HUES6 (cell line): ENCODE measurements at regions not wholly inside any gene's neighbourhood (a gene's known extent, or its start where the extent isn't known, plus 50 kb on each side); places are given as distances from the start of the nearest gene placed in this dataset.

Source experiments
- H3K27ac ChIP-seq: 2 replicates; pipeline ENCODE4 v1.7.0; 2013; ENCODE audit warnings: low read depth, mild to moderate bottlenecking, low read length, inconsistent platforms
- H3K27me3 ChIP-seq: 2 replicates; pipeline ENCODE4 v1.6.1; 2013; ENCODE audit warnings: low read length; ENCODE audit not compliant: control insufficient read depth, insufficient read depth
- H3K36me3 ChIP-seq: 2 replicates; pipeline ENCODE4 v1.6.1; 2013; ENCODE audit warnings: low read length; ENCODE audit not compliant: control insufficient read depth, insufficient read depth
- H3K4me1 ChIP-seq: 2 replicates; pipeline ENCODE4 v1.6.1; 2013; ENCODE audit warnings: low read length; ENCODE audit not compliant: control insufficient read depth, insufficient read depth
- H3K4me3 ChIP-seq: 2 replicates; pipeline ENCODE4 v1.5.1; 2013; ENCODE audit warnings: low read depth, low read length
- H3K9ac ChIP-seq: one replicate; pipeline ENCODE4 v1.6.1; 2013; ENCODE audit warnings: mild to moderate bottlenecking, low read length
- H3K9me3 ChIP-seq: 2 replicates; pipeline ENCODE4 v1.6.1; 2013; ENCODE audit warnings: low read depth, low read length; ENCODE audit not compliant: control insufficient read depth, insufficient read depth

- H3K4me3 ChIP-seq, result no peak overlapping the region
- no peaks in the 10 kb centered on the region for H3K36me3 ChIP-seq
- no peak overlapping the region for H3K27ac ChIP-seq
- no peaks in the 10 kb centered on the region; the same call in 1 of the 2 replicates for H3K27me3 ChIP-seq
- H3K4me1 ChIP-seq, result no peaks in the 10 kb centered on the region
- H3K9ac ChIP-seq, result no peak overlapping the region
- H3K9me3 ChIP-seq, result no peaks in the 10 kb centered on the region
Measured at GRCh38 chr14:36083317-36083716, 93.2 kb downstream of the PTCSC3 start.

- Histone ChIP-seq H3K9ac (no peak overlapping the region), H3K27me3 (no peaks in the 10 kb centered on the region), H3K27ac (no peak overlapping the region), H3K9me3 (no peaks in the 10 kb centered on the region), H3K36me3 (no peaks in the 10 kb centered on the region), H3K4me1 (no peaks in the 10 kb centered on the region), H3K4me3 (no peak overlapping the region)
Measured at GRCh38 chr14:36078080-36078479, 98.4 kb downstream of the PTCSC3 start.

GRCh38 chr14:36076197-36076596 is 100.3 kb downstream of the PTCSC3 start:
- no peaks in the 10 kb centered on the region for H3K27me3 ChIP-seq
- no peaks in the 10 kb centered on the region for H3K4me1 ChIP-seq
- H3K27ac ChIP-seq, result no peak overlapping the region
- no peaks in the 10 kb centered on the region for H3K36me3 ChIP-seq
- no peak overlapping the region for H3K9ac ChIP-seq
- H3K9me3 ChIP-seq, result no peaks in the 10 kb centered on the region
- H3K4me3 ChIP-seq, result no peak overlapping the region

DNA sequence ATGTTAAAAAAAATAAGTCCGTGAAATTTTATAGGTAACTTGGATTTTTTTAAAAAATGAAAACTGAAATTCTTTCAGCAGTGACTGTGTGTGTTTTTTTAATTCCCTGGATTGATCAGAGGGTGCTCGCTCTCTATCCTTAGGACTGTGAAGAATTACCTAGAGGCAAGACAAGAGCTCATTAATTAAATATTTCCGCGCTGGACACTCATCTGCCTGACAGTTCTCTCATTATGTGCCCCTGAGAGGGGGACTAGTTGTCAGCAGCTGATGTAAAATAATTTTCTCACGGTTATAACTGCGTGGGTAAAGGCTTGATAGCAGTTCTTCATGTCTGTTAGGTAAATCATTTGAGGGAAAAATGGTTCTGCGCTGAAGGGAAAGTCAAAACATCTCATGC is 101.3 kb downstream of the PTCSC3 start:
- Histone ChIP-seq H3K9ac (no peak overlapping the region), H3K4me1 (no peaks in the 10 kb centered on the region), H3K27me3 (no peaks in the 10 kb centered on the region), H3K9me3 (no peaks in the 10 kb centered on the region), H3K36me3 (no peaks in the 10 kb centered on the region), H3K4me3 (no peak overlapping the region), H3K27ac (no peak overlapping the region)

- Histone ChIP-seq H3K9me3 (no peaks in the 10 kb centered on the region), H3K27ac (no peak overlapping the region), H3K36me3 (no peaks in the 10 kb centered on the region), H3K4me1 (no peaks in the 10 kb centered on the region), H3K9ac (no peak overlapping the region), H3K4me3 (no peak overlapping the region), H3K27me3 (no peaks in the 10 kb centered on the region)
Measured at GRCh38 chr14:36070720-36071043, 105.8 kb downstream of the PTCSC3 start.

DNA sequence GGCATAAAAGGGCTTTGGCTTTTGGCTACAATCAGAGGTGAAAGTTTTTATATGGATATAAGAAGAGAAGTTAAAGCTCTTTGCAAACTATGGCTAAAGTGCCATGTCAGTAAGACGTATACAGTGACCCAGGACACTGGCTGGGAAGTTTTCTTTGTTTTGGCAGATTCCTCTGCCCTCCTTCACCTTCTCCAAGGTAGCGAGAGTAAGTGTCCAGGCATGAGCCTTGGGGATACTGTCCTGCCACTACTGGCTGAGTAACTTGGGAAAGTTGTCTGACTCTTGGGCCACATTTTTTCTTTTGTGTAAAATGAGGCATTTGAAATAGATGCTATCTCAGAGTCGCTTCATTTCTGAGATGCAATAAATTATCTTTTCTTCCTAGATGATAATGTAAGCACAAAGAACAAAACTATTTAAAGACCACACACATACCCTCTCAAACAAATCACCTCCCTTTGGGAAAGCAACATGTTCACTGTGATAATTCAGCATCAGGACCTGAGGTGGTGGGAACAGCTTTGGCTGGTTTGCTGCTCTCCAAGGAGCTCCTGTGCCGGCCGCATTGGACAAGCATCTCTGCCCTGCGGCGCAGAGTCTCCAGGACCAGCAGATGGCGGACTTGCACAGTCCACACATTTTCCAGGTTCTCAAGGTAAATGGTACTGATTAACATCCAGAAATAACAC is 106.3 kb downstream of the PTCSC3 start:
- H3K9me3 ChIP-seq, result no peaks in the 10 kb centered on the region
- H3K27me3 ChIP-seq, result no peaks in the 10 kb centered on the region
- H3K4me3 ChIP-seq, result no peak overlapping the region
- no peaks in the 10 kb centered on the region for H3K36me3 ChIP-seq
- H3K27ac ChIP-seq, result no peak overlapping the region
- H3K4me1 ChIP-seq, result no peaks in the 10 kb centered on the region
- no peak overlapping the region for H3K9ac ChIP-seq

DNA sequence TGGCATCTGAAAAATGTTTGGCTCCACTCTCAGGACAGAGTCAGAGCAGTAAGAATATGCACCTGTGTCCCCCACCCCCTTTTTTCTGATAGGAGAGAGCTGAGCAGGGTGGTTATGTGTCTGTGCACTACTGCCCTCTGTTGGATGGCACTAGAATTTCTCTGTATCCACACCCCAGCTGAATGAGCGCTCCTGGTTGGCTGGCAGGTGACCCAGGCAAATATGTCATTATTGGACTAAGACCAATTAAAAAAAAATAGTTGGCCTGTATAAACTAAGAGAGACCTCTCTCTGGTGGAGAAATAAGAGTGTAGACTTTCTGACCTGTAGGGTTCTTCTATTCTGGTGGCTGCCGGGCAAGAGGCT is 107.0 kb downstream of the PTCSC3 start:
- Histone ChIP-seq H3K27ac (no peak overlapping the region), H3K27me3 (no peaks in the 10 kb centered on the region), H3K9ac (no peak overlapping the region), H3K4me3 (no peak overlapping the region), H3K4me1 (no peaks in the 10 kb centered on the region), H3K36me3 (no peaks in the 10 kb centered on the region), H3K9me3 (no peaks in the 10 kb centered on the region)

- H3K36me3 ChIP-seq, result no peaks in the 10 kb centered on the region
- H3K9ac ChIP-seq, result no peak overlapping the region
- no peaks in the 10 kb centered on the region for H3K4me1 ChIP-seq
- H3K27ac ChIP-seq, result no peak overlapping the region
- H3K27me3 ChIP-seq, result no peaks in the 10 kb centered on the region
- H3K4me3 ChIP-seq, result no peak overlapping the region
- no peaks in the 10 kb centered on the region for H3K9me3 ChIP-seq
Measured at GRCh38 chr14:36068777-36069534, 107.6 kb downstream of the PTCSC3 start.

GRCh38 chr14:36067428-36068187 is 108.9 kb downstream of the PTCSC3 start:
- no peak overlapping the region for H3K27ac ChIP-seq
- H3K4me3 ChIP-seq, result no peak overlapping the region
- no peaks in the 10 kb centered on the region for H3K9me3 ChIP-seq
- no peaks in the 10 kb centered on the region for H3K36me3 ChIP-seq
- H3K9ac ChIP-seq, result no peak overlapping the region
- no peaks in the 10 kb centered on the region for H3K27me3 ChIP-seq
- no peaks in the 10 kb centered on the region for H3K4me1 ChIP-seq

GRCh38 chr14:36066636-36067035 is 109.9 kb downstream of the PTCSC3 start:
- no peaks in the 10 kb centered on the region for H3K36me3 ChIP-seq
- H3K4me1 ChIP-seq, result no peaks in the 10 kb centered on the region
- no peak overlapping the region for H3K9ac ChIP-seq
- no peaks in the 10 kb centered on the region for H3K9me3 ChIP-seq
- no peak overlapping the region for H3K27ac ChIP-seq
- H3K27me3 ChIP-seq, result no peaks in the 10 kb centered on the region
- no peak overlapping the region for H3K4me3 ChIP-seq

GRCh38 chr14:36065831-36066230 is 110.7 kb downstream of the PTCSC3 start:
- no peak overlapping the region for H3K27ac ChIP-seq
- no peak overlapping the region for H3K4me3 ChIP-seq
- no peaks in the 10 kb centered on the region for H3K4me1 ChIP-seq
- H3K36me3 ChIP-seq, result no peaks in the 10 kb centered on the region
- H3K9ac ChIP-seq, result no peak overlapping the region
- no peaks in the 10 kb centered on the region for H3K9me3 ChIP-seq
- H3K27me3 ChIP-seq, result no peaks in the 10 kb centered on the region
